ENCODE measurements at regions not wholly inside any gene's neighbourhood (a gene's known extent, or its start where the extent isn't known, plus 50 kb on each side); places are given as distances from the start of the nearest gene placed in this dataset.

- in situ Hi-C loops (cut with MboI; ENCODE audit: low pct_unique_long_range_greater_than_20kb, low sequenced_read_pairs) = no loop called here
- DNase-seq = no peak
Measured at GRCh38 chr13:63546524-63546923, 2130.9 kb upstream of the PCDH20 start.

- in situ Hi-C loops (cut with MboI; ENCODE audit: low pct_unique_long_range_greater_than_20kb, low sequenced_read_pairs) = no loop called here
- DNase-seq = no peak
Measured at GRCh38 chr13:63542770-63543169, 2127.1 kb upstream of the PCDH20 start.

DNA sequence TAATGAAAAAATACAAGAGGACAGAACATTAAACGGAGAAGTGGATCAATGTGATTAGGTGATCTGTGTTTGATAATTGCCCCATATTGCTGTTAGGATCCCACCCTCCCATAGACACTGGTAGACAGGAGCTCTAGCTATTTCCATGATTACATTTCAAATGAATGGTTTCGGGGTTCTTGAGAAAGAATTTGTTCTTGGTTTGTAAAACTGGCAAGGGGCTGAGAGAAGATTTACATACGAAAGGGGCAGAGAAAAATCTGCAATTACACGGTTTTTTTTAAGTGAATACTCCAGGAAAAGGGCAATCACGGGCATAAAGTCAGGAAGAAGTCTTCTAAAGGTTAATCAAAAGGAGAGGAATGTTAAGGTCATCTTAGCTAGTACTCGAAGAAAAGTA lies 2125.7 kb upstream of the PCDH20 start:
- in situ Hi-C loops (cut with MboI; ENCODE audit: low pct_unique_long_range_greater_than_20kb, low sequenced_read_pairs) = no loop called here
- no peak for DNase-seq

GRCh38 chr13:63540061-63540460 lies 2124.4 kb upstream of the PCDH20 start:
- no peak for DNase-seq

GRCh38 chr13:63517371-63517770 lies 2101.7 kb upstream of the PCDH20 start:
- in situ Hi-C loops (cut with MboI; ENCODE audit: low pct_unique_long_range_greater_than_20kb, low sequenced_read_pairs) = no loop called here
- no peak for DNase-seq

More at GRCh38 chr13:63540061-63540460, 2124.4 kb upstream of the PCDH20 start:
- in situ Hi-C loops (cut with MboI; ENCODE audit: low pct_unique_long_range_greater_than_20kb, low sequenced_read_pairs) = no loop called here

GRCh38 chr13:63516124-63516523 lies 2100.5 kb upstream of the PCDH20 start:
- in situ Hi-C loops (cut with MboI; ENCODE audit: low pct_unique_long_range_greater_than_20kb, low sequenced_read_pairs) = no loop called here

GRCh38 chr13:63514886-63515285 lies 2099.2 kb upstream of the PCDH20 start:
- DNase-seq = no peak
- in situ Hi-C loops (cut with MboI; ENCODE audit: low pct_unique_long_range_greater_than_20kb, low sequenced_read_pairs) = no loop called here

More at GRCh38 chr13:63516124-63516523, 2100.5 kb upstream of the PCDH20 start:
- DNase-seq = no peak

GRCh38 chr13:63512095-63512494 lies 2096.4 kb upstream of the PCDH20 start:
- no peak for DNase-seq
- in situ Hi-C loops (cut with MboI; ENCODE audit: low pct_unique_long_range_greater_than_20kb, low sequenced_read_pairs) = no loop called here

DNA sequence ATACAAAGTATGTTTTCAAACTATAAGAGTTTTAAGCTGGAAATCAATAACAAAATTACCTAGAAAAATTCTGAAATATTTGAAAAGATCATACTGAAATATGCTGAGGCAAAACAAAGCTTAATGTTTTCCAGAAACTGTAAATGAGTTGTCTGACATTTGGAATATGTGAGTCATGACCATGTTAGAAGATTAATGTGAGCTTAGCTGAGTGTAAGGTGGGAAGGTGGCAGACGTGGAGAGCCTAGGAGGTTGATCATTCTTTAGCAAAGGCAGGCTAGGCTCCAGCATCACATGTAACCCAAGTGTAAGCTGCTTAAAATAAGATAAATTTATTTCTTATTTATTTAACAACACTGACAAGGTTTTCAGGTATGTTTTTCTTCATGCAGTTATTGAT lies 2086.1 kb upstream of the PCDH20 start:
- DNase-seq = no peak
- in situ Hi-C loops (cut with MboI; ENCODE audit: low pct_unique_long_range_greater_than_20kb, low sequenced_read_pairs) = no loop called here

GRCh38 chr13:63497601-63498000 lies 2082.0 kb upstream of the PCDH20 start:
- no peak for DNase-seq
- in situ Hi-C loops (cut with MboI; ENCODE audit: low pct_unique_long_range_greater_than_20kb, low sequenced_read_pairs) = no loop called here

GRCh38 chr13:63492604-63493003 lies 2077.0 kb upstream of the PCDH20 start:
- in situ Hi-C loops (cut with MboI; ENCODE audit: low pct_unique_long_range_greater_than_20kb, low sequenced_read_pairs) = no loop called here

GRCh38 chr13:63490149-63490548 lies 2074.5 kb upstream of the PCDH20 start:
- in situ Hi-C loops (cut with MboI; ENCODE audit: low pct_unique_long_range_greater_than_20kb, low sequenced_read_pairs) = no loop called here
- DNase-seq = no peak

More at GRCh38 chr13:63492604-63493003, 2077.0 kb upstream of the PCDH20 start:
- no peak for DNase-seq

DNA sequence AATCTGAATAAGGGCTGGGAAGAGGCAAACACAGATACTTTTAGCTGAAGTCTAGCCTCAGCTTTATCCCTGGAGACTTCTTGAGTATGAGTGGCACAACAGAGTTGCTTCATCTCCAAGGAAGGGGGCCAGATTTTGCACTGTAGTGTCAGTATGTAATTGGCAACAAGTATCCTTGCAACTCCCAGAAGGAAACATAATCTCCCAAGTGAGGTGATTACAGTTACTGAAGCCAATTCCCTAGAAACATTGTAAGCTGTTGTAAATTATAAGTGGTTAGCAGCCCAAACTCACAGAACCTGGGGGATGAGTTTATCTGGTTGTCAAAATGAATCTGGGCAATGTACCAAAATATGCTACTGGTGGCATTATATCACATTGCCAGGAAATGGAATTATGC lies 2065.7 kb upstream of the PCDH20 start:
- no peak for DNase-seq
- in situ Hi-C loops (cut with MboI; ENCODE audit: low pct_unique_long_range_greater_than_20kb, low sequenced_read_pairs) = no loop called here

DNA sequence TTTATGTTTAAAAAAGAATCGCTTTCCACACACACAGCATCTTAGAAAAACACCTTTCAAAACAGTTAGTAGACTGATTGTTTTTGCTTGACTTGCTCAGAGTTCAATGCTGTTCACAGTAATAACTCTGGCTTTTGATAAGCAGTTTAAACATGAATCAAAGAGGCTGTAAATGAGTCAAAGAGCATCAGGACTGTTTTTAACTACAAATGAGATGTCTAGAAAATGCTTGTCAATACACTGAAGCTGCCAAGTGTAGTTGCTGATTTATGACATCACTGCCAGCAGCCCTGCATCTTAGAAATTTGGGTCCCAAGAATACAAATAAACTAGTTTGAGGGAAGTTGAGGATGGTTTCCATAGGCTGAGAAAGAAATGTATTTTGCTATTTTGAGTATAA lies 2057.1 kb upstream of the PCDH20 start:
- DNase-seq = no peak
- in situ Hi-C loops (cut with MboI; ENCODE audit: low pct_unique_long_range_greater_than_20kb, low sequenced_read_pairs) = no loop called here

GRCh38 chr13:63463782-63464610 lies 2048.3 kb upstream of the PCDH20 start:
- DNase-seq = no peak

GRCh38 chr13:63460462-63461090 lies 2044.9 kb upstream of the PCDH20 start:
- in situ Hi-C loops (cut with MboI; ENCODE audit: low pct_unique_long_range_greater_than_20kb, low sequenced_read_pairs) = no loop called here
- no peak for DNase-seq

More at GRCh38 chr13:63463782-63464610, 2048.3 kb upstream of the PCDH20 start:
- in situ Hi-C loops (cut with MboI; ENCODE audit: low pct_unique_long_range_greater_than_20kb, low sequenced_read_pairs) = no loop called here

GRCh38 chr13:63457186-63457585 lies 2041.5 kb upstream of the PCDH20 start:
- DNase-seq = no peak
- in situ Hi-C loops (cut with MboI; ENCODE audit: low pct_unique_long_range_greater_than_20kb, low sequenced_read_pairs) = no loop called here

DNA sequence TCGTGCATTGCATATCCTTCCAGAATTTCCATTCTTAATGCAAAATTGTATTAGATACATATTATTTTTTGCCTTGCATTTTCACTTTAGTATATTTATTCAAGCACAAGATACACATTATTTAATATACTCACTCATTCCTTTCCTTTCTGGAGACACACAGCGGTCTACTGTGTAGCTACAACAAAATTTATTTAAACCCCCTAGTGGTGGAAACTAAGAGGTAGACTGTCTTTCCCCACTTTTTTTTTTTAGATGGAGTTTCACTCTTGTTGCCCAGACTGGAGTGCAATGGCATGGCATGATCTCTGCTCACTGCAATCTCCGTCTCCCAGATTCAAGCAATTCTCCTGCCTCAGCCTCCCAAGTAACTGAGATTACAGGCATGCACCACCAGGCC lies 2040.3 kb upstream of the PCDH20 start:
- in situ Hi-C loops (cut with MboI; ENCODE audit: low pct_unique_long_range_greater_than_20kb, low sequenced_read_pairs) = no loop called here
- DNase-seq = peak; percentile 2

- in situ Hi-C loops (cut with MboI; ENCODE audit: low pct_unique_long_range_greater_than_20kb, low sequenced_read_pairs) = no loop called here
Measured at GRCh38 chr13:63449550-63449949, 2033.9 kb upstream of the PCDH20 start.

DNA sequence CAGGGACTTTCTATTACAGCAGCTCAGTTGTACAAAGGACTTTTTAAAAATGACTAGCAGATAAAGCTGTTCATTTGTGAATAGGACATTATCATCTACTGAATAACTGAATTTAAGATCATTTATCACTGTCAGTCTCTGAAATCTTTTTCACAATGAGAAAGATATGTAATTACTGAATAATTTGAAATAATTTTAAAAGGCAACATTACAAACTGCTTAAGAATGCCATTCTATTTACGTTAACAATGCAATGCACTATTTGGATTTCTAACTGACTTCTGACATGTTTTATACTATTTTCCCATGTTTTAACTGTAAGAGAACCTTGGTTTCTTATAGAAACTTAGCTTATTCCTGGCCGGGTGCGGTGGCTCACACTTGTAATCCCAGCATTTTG lies 2033.0 kb upstream of the PCDH20 start:
- in situ Hi-C loops (cut with MboI; ENCODE audit: low pct_unique_long_range_greater_than_20kb, low sequenced_read_pairs) = no loop called here
- no peak for DNase-seq

More at GRCh38 chr13:63449550-63449949, 2033.9 kb upstream of the PCDH20 start:
- no peak for DNase-seq

All from KBM-7 (cell line).